ENCODE measurements at regions not wholly inside any gene's neighbourhood (a gene's known extent, or its start where the extent isn't known, plus 50 kb on each side); places are given as distances from the start of the nearest gene placed in this dataset.
A peak's percentile ranks its signal among the peaks of the same experiment; 100 is the strongest.

GRCh38 chr3:31179768-31180167 is 285.3 kb upstream of the GADL1 start:
- intact Hi-C loops (cut with micrococcal nuclease; ENCODE audit: unreplicated experiment): no loop called here
- POLR2A ChIA-PET: no interaction called here
- TF ChIP-seq ZFP37 (CRISPR knock-in tag; IDR thresholded peaks at IDR 0.05; ENCODE audit: borderline replicate concordance) (no peak), FOXA1 (IDR thresholded peaks at IDR 0.05) (peak; percentile 60; the same call in 1 of the 2 replicates), FOXA1 (CRISPR knock-in tag; IDR thresholded peaks at IDR 0.05) (no peak), FOXA3 (CRISPR knock-in tag; IDR thresholded peaks at IDR 0.05) (peak; percentile 66; the same call in 1 of the 2 replicates), ZKSCAN1 (IDR thresholded peaks at IDR 0.05; ENCODE audit: low read length) (no peak), AHDC1 (CRISPR knock-in tag; IDR thresholded peaks at IDR 0.05; ENCODE audit: borderline replicate concordance) (peak; percentile 21; the same call in 1 of the 2 replicates), HBP1 (CRISPR knock-in tag; IDR thresholded peaks at IDR 0.05; ENCODE audit: low read depth) (no peak), SOX5 (CRISPR knock-in tag; IDR thresholded peaks at IDR 0.05; ENCODE audit: borderline replicate concordance) (0 out of 2 replicates have a peak, but pooled peaks have one; percentile 19), FOXP1 (IDR thresholded peaks at IDR 0.05) (peak; percentile 19; the same call in 1 of the 2 replicates), FOXP1 (CRISPR knock-in tag; IDR thresholded peaks at IDR 0.05) (peak; percentile 69; the same call in 1 of the 2 replicates)
- 53% methylated on average over 3 of the region's 3 CpGs for WGBS (ENCODE audit: low lambda C conversion rate)
- Histone ChIP-seq H3K79me2 (ENCODE audit: insufficient read depth, low read length) (no peaks in the 10 kb centered on the region), H3K27ac (ENCODE audit: extremely low read length, insufficient read depth, low read length) (no peak overlapping the region), H3K4me1 (ENCODE audit: insufficient read depth, low read length) (peaks cover 14% of the 10 kb centered on the region), H3K4me3 (replicated peaks in 1 of 3; ENCODE audit: insufficient read depth in 1 of 3, low read depth in 2 of 3, low read length in 3 of 3) (no peak overlapping the region), H2AFZ (ENCODE audit: low read length) (no peak overlapping the region), H3K27me3 (ENCODE audit: control insufficient read depth in 1 of 2, insufficient read depth in 2 of 2, low read length in 2 of 2) (no peaks in the 10 kb centered on the region), H3K9ac (ENCODE audit: insufficient read depth, low read depth, low read length) (no peak overlapping the region), H3K36me3 (replicated peaks in 1 of 2; ENCODE audit: control insufficient read depth in 1 of 2, insufficient read depth in 2 of 2, low read length in 2 of 2) (no peaks in the 10 kb centered on the region), H3K4me2 (ENCODE audit: low read depth, low read length) (no peak overlapping the region), H4K20me1 (ENCODE audit: insufficient read depth, low read length) (no peaks in the 10 kb centered on the region), H3K9me3 (ENCODE audit: low read length) (no peaks in the 10 kb centered on the region)
- FAIRE-seq (no peak), ATAC-seq (no peak), DNase-seq (ENCODE audit: low spot score) (no peak)
- CTCF ChIA-PET (ENCODE audit: low intra/inter-chr PET ratio, low total read pairs): no interaction called here
- in situ Hi-C loops (cut with HindIII; ENCODE audit: extremely low pct_ligation_motif_present, low pct_unique_long_range_greater_than_20kb): no loop called here
- BruUV-seq (replicated peaks): no TSS peak

All from HepG2 (cell line).